ENCODE measurements at regions not wholly inside any gene's neighbourhood (a gene's known extent, or its start where the extent isn't known, plus 50 kb on each side); places are given as distances from the start of the nearest gene placed in this dataset.

GRCh38 chr1:99482286-99482685 lies 163.6 kb upstream of the PALMD start:
- no peak overlapping the region for H3K27ac ChIP-seq
- no peak for TF ChIP-seq CTCF (conservative IDR thresholded peaks at IDR 0.05)

GRCh38 chr1:99482750-99483149 lies 163.2 kb upstream of the PALMD start:
- H3K27ac ChIP-seq, result no peak overlapping the region
- no peak for TF ChIP-seq CTCF (conservative IDR thresholded peaks at IDR 0.05)

DNA sequence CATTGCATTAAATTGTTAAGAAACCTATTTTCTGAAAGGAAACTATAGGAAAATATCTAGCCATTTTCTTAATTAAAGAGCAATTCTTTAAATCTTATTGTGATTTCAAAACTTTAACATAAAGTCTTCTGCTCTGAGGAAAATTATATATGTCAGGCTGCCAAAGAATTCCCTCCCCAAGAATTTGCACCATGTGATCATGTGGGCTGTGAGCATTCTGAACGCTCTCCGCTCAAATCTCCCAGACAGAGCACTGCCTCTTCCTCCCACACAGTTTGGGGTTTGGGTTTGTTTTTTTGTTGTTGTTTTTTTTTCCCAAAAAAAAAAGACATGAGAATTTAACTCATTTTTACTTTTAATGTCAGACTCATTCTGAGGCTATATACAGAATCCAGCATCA lies 155.9 kb upstream of the PALMD start:
- TF ChIP-seq CTCF (conservative IDR thresholded peaks at IDR 0.05), result no peak
- H3K27ac ChIP-seq, result no peak overlapping the region

DNA sequence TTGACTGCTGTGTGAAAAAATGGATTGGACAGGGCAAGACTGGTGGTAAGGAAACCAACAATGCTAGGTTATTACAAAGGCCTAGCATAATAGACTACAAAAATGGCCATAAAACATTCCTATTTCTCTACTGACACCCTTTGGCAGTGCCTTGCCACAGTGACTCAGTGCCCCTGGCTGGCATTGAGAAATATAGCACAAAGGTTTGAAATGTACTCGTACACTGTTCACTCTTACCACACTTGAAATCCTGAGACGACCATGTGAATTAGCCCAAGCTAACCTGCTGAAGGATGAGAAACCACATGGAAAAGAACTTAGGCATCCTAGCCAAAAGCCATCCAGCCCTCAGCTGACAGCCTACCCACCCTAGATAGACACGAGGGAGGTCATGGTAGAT lies 149.8 kb upstream of the PALMD start:
- TF ChIP-seq CTCF (conservative IDR thresholded peaks at IDR 0.05), result no peak
- no peak overlapping the region for H3K27ac ChIP-seq

GRCh38 chr1:99497690-99498089 lies 148.2 kb upstream of the PALMD start:
- H3K27ac ChIP-seq, result no peak overlapping the region
- TF ChIP-seq CTCF (conservative IDR thresholded peaks at IDR 0.05), result no peak

GRCh38 chr1:99500541-99500940 lies 145.4 kb upstream of the PALMD start:
- H3K27ac ChIP-seq, result no peak overlapping the region
- no peak for TF ChIP-seq CTCF (conservative IDR thresholded peaks at IDR 0.05)

DNA sequence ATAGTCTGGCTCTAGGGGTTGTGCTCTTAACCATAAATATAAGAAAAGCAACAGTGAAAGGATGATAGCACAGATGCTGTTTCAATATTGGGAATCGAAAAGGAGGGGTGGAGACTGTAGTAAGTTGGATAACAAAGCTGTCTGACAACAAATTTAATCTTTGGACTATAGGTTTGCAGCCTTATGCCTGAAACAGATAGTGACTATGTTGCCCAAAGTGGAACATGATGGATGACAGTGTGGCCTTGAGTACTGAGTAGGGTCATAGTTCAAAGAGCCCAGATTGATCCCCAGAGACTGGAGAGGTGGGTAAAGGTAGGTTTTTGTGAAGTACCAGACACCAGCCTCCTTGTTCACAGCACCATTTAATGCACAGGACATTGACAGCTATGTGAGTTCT lies 144.0 kb upstream of the PALMD start:
- TF ChIP-seq CTCF (conservative IDR thresholded peaks at IDR 0.05), result no peak
- H3K27ac ChIP-seq, result no peak overlapping the region

GRCh38 chr1:99502400-99502799 lies 143.5 kb upstream of the PALMD start:
- no peak for TF ChIP-seq CTCF (conservative IDR thresholded peaks at IDR 0.05)
- no peak overlapping the region for H3K27ac ChIP-seq
